Adrenal gland (tissue), 5 donors: ENCODE measurements at regions not wholly inside any gene's neighbourhood (a gene's known extent, or its start where the extent isn't known, plus 50 kb on each side); places are given as distances from the start of the nearest gene placed in this dataset.

Experiments
- POLR2A ChIP-seq, 2 donors: fragments of 450-650 bp; IDR thresholded peaks; one replicate each; pipeline ENCODE4 v1.6.1; 2017; ENCODE audit warnings: antibody characterized with exemption in 2 of 2, mild to moderate bottlenecking in 2 of 2, moderate library complexity in 1 of 2
- TF ChIP-seq, protein P1 (sequence below), 6 experiments: fragments of 450-650 bp in 4 of 6; fragments of 200-600 bp in 2 of 6; sonication (generic) in 1 of 6; IDR thresholded peaks; 1 replicate in 5 of 6; 2 replicates in 1 of 6; pipeline versions ENCODE4 v1.5.1 to v1.8.0; 2016 to 2021; ENCODE audit warnings: antibody characterized with exemption in 6 of 6, mild to moderate bottlenecking in 2 of 6, moderate library complexity in 1 of 6
- donor health status: DM: no; HTN: no; CAD: no.

DNA sequence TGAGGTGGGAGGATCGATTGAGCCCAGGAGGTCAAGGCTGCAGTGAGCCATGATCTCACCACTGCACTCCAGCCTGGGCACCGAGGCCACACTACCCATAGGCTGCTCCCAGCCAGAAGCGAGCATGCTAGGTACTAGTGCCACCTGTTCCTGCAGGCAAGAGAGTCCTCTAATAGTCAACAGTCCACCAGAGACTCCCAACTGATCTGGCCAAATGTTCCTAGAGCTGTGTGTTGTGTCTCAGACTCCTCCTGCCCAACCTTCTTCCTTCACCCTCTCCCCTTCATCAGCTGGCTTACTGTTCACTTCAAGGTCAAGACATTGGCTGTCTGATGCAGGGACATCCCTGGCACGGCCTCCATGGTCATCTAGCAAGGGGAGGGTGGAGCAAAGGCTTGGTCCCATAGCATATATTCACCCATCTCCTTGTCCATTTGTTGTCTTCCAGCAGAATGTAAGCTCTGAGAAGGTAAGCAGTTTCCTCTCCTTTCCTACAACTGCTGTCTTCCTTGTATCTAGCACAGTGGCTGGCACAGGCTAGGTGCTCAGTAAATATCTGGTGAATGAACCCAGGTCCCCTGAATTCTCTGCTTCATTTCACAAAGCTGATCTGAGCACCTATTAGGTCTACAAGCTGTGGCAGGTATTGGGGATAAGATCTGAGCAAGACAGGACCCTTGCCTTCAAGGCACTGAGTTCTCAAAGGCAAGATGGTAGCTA lies 126.2 kb upstream of the SERPIND1 start:
- TF ChIP-seq, protein P1, sequence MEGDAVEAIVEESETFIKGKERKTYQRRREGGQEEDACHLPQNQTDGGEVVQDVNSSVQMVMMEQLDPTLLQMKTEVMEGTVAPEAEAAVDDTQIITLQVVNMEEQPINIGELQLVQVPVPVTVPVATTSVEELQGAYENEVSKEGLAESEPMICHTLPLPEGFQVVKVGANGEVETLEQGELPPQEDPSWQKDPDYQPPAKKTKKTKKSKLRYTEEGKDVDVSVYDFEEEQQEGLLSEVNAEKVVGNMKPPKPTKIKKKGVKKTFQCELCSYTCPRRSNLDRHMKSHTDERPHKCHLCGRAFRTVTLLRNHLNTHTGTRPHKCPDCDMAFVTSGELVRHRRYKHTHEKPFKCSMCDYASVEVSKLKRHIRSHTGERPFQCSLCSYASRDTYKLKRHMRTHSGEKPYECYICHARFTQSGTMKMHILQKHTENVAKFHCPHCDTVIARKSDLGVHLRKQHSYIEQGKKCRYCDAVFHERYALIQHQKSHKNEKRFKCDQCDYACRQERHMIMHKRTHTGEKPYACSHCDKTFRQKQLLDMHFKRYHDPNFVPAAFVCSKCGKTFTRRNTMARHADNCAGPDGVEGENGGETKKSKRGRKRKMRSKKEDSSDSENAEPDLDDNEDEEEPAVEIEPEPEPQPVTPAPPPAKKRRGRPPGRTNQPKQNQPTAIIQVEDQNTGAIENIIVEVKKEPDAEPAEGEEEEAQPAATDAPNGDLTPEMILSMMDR (IDR thresholded peaks at IDR 0.05), result no peak
- no peak for TF ChIP-seq POLR2A (IDR thresholded peaks at IDR 0.05)
